AG04449 (cell line): ENCODE measurements at regions not wholly inside any gene's neighbourhood (a gene's known extent, or its start where the extent isn't known, plus 50 kb on each side); places are given as distances from the start of the nearest gene placed in this dataset.

ENCODE experiments used
- CTCF ChIA-PET: fragments of 350-600 bp; formaldehyde crosslinking; extraction: SDS; loops from one replicate; lab custom pipeline; 2021; ENCODE audit warnings: antibody characterized with exemption; lab: Yijun Ruan, JAX
- POLR2A ChIA-PET: fragments of 400-600, 350-600 bp; formaldehyde crosslinking; extraction: SDS; loops from one replicate; lab custom pipeline; 2020; ENCODE audit warnings: antibody characterized with exemption, inconsistent platforms; lab: Yijun Ruan, JAX
- DNase-seq: peaks from one replicate; pipeline ENCODE4 v3.0.0-alpha.2; 2010; ENCODE audit warnings: low read depth, low spot score
- H3K4me3 ChIP-seq: 2 replicates; pipeline ENCODE4 v1.5.1; 2011; ENCODE audit warnings: low read depth, mild to moderate bottlenecking, control low read depth, low read length
- CTCF ChIP-seq: IDR thresholded peaks from one replicate; pipeline ENCODE4 v1.5.1; 2011; ENCODE audit warnings: mild to moderate bottlenecking, moderate library complexity, low read length, control low read depth, inconsistent platforms; ENCODE audit not compliant: insufficient read depth; ENCODE audit errors: missing control alignments

- ChIA-PET POLR2A (no interaction called here), CTCF (interaction anchor here (0.7 to 2.4 kb wide), 5 partner anchors 9 to 342 kb away, joined by 3 to 10 read pairs (median 5); no protein-coding TSS in a partner anchor)
- H3K4me3 ChIP-seq, result no peak overlapping the region
- TF ChIP-seq CTCF, result no peak
- no peak for DNase-seq
These were observed 133.1 kb downstream of the ATPSCKMT start for GRCh38 chr5:10116594-10116993.

GRCh38 chr5:10115669-10116068 lies 134.0 kb downstream of the ATPSCKMT start:
- ChIA-PET POLR2A (no interaction called here), CTCF (interaction anchor here (1.0 to 2.4 kb wide), 5 partner anchors 8 to 341 kb away, joined by 3 to 10 read pairs (median 4); no protein-coding TSS in a partner anchor)
- H3K4me3 ChIP-seq, result no peak overlapping the region
- DNase-seq, result no peak
- TF ChIP-seq CTCF, result no peak

- no peak for DNase-seq
- H3K4me3 ChIP-seq, result no peak overlapping the region
- ChIA-PET CTCF (interaction anchor here (0.7 to 2.4 kb wide), 11 partner anchors 11 to 376 kb away, joined by 3 to 15 read pairs (median 4); no protein-coding TSS in a partner anchor), POLR2A (no interaction called here)
- peak; percentile 66 for TF ChIP-seq CTCF
These were observed 138.1 kb downstream of the ATPSCKMT start for GRCh38 chr5:10111571-10111970.

GRCh38 chr5:10110228-10110627 lies 139.5 kb downstream of the ATPSCKMT start:
- TF ChIP-seq CTCF, result no peak
- no peak overlapping the region for H3K4me3 ChIP-seq
- ChIA-PET CTCF (interaction anchor here (0.8 to 3.0 kb wide), 9 partner anchors 23 to 595 kb away, joined by 3 to 15 read pairs (median 3); no protein-coding TSS in a partner anchor), POLR2A (no interaction called here)
- DNase-seq, result no peak

GRCh38 chr5:10109299-10109698 lies 140.4 kb downstream of the ATPSCKMT start:
- DNase-seq, result no peak
- TF ChIP-seq CTCF, result no peak
- ChIA-PET CTCF (interaction anchor here (0.6 to 3.0 kb wide), 14 partner anchors 15 to 594 kb away, joined by 3 to 15 read pairs (median 3); no protein-coding TSS in a partner anchor), POLR2A (no interaction called here)
- H3K4me3 ChIP-seq, result no peak overlapping the region

GRCh38 chr5:10106806-10107205 lies 142.9 kb downstream of the ATPSCKMT start:
- POLR2A ChIA-PET, result no interaction called here
- CTCF ChIA-PET, result interaction anchor here (1.0 to 1.6 kb wide), 4 partner anchors 8 to 563 kb away, joined by 3 to 9 read pairs (median 4); no protein-coding TSS in a partner anchor

More at GRCh38 chr5:10106806-10107205, 142.9 kb downstream of the ATPSCKMT start:
- H3K4me3 ChIP-seq, result no peak overlapping the region
- no peak for DNase-seq
- no peak for TF ChIP-seq CTCF
